ENCODE measurements at regions not wholly inside any gene's neighbourhood (a gene's known extent, or its start where the extent isn't known, plus 50 kb on each side); places are given as distances from the start of the nearest gene placed in this dataset.

- TF ChIP-seq EZH2 (IDR thresholded peaks at IDR 0.05; ENCODE audit: low read length) (no peak), CTCF (optimal IDR thresholded peaks at IDR 0.05 in 1 of 3, IDR thresholded peaks at IDR 0.05 in 1 of 3, conservative IDR thresholded peaks at IDR 0.05 in 1 of 3; ENCODE audit: extremely low read depth in 1 of 3, insufficient read depth in 2 of 3, low read length in 3 of 3) (no peak)
- Histone ChIP-seq H3K9me3 (ENCODE audit: control insufficient read depth, low read depth, low read length) (no peaks in the 10 kb centered on the region), H3K36me3 (ENCODE audit: control insufficient read depth in 2 of 2, extremely low read depth in 1 of 2, insufficient read depth in 2 of 2, low read length in 2 of 2) (no peaks in the 10 kb centered on the region), H3K9me1 (ENCODE audit: control insufficient read depth, extremely low read depth, insufficient read depth, low read length) (no peaks in the 10 kb centered on the region), H3K79me2 (ENCODE audit: control insufficient read depth, insufficient read depth, low read length) (no peaks in the 10 kb centered on the region), H3K27ac (ENCODE audit: control insufficient read depth, insufficient read depth, low read length) (no peak overlapping the region), H2AFZ (ENCODE audit: control insufficient read depth, low read length) (no peak overlapping the region), H3K9ac (ENCODE audit: control insufficient read depth, extremely low read depth, insufficient read depth, low read length) (no peak overlapping the region), H3K27me3 (ENCODE audit: control insufficient read depth, extremely low read depth, insufficient read depth, low read length) (no peaks in the 10 kb centered on the region), H3K4me2 (ENCODE audit: control insufficient read depth, extremely low read depth, insufficient read depth, low read depth, low read length) (no peak overlapping the region), H3K4me3 (ENCODE audit: control insufficient read depth in 2 of 3, extremely low read depth in 1 of 3, insufficient read depth in 2 of 3, low read depth in 1 of 3, low read length in 3 of 3) (no peak overlapping the region), H3K4me1 (ENCODE audit: control insufficient read depth, extremely low read depth, insufficient read depth, low read length) (no peaks in the 10 kb centered on the region), H4K20me1 (ENCODE audit: control insufficient read depth, extremely low read depth, insufficient read depth, low read length) (no peaks in the 10 kb centered on the region)
- dilution Hi-C loops (cut with MboI; ENCODE audit: extremely low pct_ligation_motif_present, low sequenced_read_pairs): no loop called here
- no peak for DNase-seq (ENCODE audit: low read depth, low spot score)
- no peak for FAIRE-seq
Measured at GRCh38 chr3:143209715-143210059, 90.1 kb downstream of the CHST2 start.

DNA sequence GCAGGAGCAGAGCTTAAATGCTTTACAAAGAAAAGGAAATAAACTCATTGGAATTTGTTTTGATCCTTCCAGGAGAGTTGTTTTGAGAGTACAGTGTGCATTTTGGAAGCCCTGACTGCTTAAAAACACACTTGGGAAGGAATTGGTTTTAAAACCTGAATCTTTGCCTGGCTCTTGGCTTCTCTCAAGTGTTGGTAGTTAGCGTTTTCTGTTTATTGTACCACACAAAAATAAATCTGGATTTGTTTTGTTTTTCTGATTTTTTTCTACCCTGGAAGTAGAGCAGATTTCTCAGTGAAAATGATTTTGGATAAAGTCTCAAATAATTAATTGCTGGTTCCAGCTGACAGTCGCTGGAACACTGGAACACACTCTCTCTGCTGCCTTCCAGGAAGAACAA, 90.6 kb downstream of the CHST2 start:
- H3K4me2 ChIP-seq (ENCODE audit: control insufficient read depth, extremely low read depth, insufficient read depth, low read depth, low read length): no peak overlapping the region
- no peaks in the 10 kb centered on the region for H3K9me3 ChIP-seq (ENCODE audit: control insufficient read depth, low read depth, low read length)
- no peak for FAIRE-seq
- H3K36me3 ChIP-seq (ENCODE audit: control insufficient read depth in 2 of 2, extremely low read depth in 1 of 2, insufficient read depth in 2 of 2, low read length in 2 of 2): no peaks in the 10 kb centered on the region
- dilution Hi-C loops (cut with MboI; ENCODE audit: extremely low pct_ligation_motif_present, low sequenced_read_pairs): no loop called here
- no peaks in the 10 kb centered on the region for H3K4me1 ChIP-seq (ENCODE audit: control insufficient read depth, extremely low read depth, insufficient read depth, low read length)
- no peak overlapping the region for H3K9ac ChIP-seq (ENCODE audit: control insufficient read depth, extremely low read depth, insufficient read depth, low read length)
- H2AFZ ChIP-seq (ENCODE audit: control insufficient read depth, low read length): no peak overlapping the region
- no peak overlapping the region for H3K4me3 ChIP-seq (ENCODE audit: control insufficient read depth in 2 of 3, extremely low read depth in 1 of 3, insufficient read depth in 2 of 3, low read depth in 1 of 3, low read length in 3 of 3)
- H4K20me1 ChIP-seq (ENCODE audit: control insufficient read depth, extremely low read depth, insufficient read depth, low read length): no peaks in the 10 kb centered on the region
- H3K27ac ChIP-seq (ENCODE audit: control insufficient read depth, insufficient read depth, low read length): no peak overlapping the region
- TF ChIP-seq EZH2 (IDR thresholded peaks at IDR 0.05; ENCODE audit: low read length) (no peak), CTCF (optimal IDR thresholded peaks at IDR 0.05 in 1 of 3, IDR thresholded peaks at IDR 0.05 in 1 of 3, conservative IDR thresholded peaks at IDR 0.05 in 1 of 3; ENCODE audit: extremely low read depth in 1 of 3, insufficient read depth in 2 of 3, low read length in 3 of 3) (no peak)
- H3K27me3 ChIP-seq (ENCODE audit: control insufficient read depth, extremely low read depth, insufficient read depth, low read length): no peaks in the 10 kb centered on the region
- DNase-seq (ENCODE audit: low read depth, low spot score): no peak
- no peaks in the 10 kb centered on the region for H3K79me2 ChIP-seq (ENCODE audit: control insufficient read depth, insufficient read depth, low read length)
- H3K9me1 ChIP-seq (ENCODE audit: control insufficient read depth, extremely low read depth, insufficient read depth, low read length): no peaks in the 10 kb centered on the region

Measured in keratinocyte (primary cell).